GM12873 (cell line): ENCODE measurements at regions not wholly inside any gene's neighbourhood (a gene's known extent, or its start where the extent isn't known, plus 50 kb on each side); places are given as distances from the start of the nearest gene placed in this dataset.

Experiments used
- CTCF ChIP-seq: IDR thresholded peaks from 2 replicates; pipeline ENCODE4 v1.5.1; 2012; ENCODE audit warnings: low read depth, mild to moderate bottlenecking, moderate library complexity, low read length, control low read depth; ENCODE audit not compliant: insufficient read depth; ENCODE audit errors: missing control alignments

GRCh38 chr6:92864966-92865555 lies 554.3 kb downstream of the EPHA7 start:
- no peak for TF ChIP-seq CTCF

- no peak for TF ChIP-seq CTCF
Observed at GRCh38 chr6:92849636-92850035, 569.7 kb downstream of the EPHA7 start.

GRCh38 chr6:92848901-92849300 lies 570.5 kb downstream of the EPHA7 start:
- no peak for TF ChIP-seq CTCF

- no peak for TF ChIP-seq CTCF
Observed at GRCh38 chr6:92848459-92848858, 570.9 kb downstream of the EPHA7 start.

GRCh38 chr6:92847988-92848387 lies 571.4 kb downstream of the EPHA7 start:
- no peak for TF ChIP-seq CTCF

- no peak for TF ChIP-seq CTCF
Observed at GRCh38 chr6:92840246-92840930, 579.0 kb downstream of the EPHA7 start.

GRCh38 chr6:92828788-92829187 lies 590.6 kb downstream of the EPHA7 start:
- no peak for TF ChIP-seq CTCF
